Pancreas (tissue), 10 donors: ENCODE measurements at regions not wholly inside any gene's neighbourhood (a gene's known extent, or its start where the extent isn't known, plus 50 kb on each side); places are given as distances from the start of the nearest gene placed in this dataset.
"Not testable (repeated sequence)": the region's sequence is repeated elsewhere in the genome, so short reads cannot be mapped to it uniquely, and the experiment has no call there.

Source experiments
- ATAC-seq, 4 donors: fragments of 200-7000 bp; cut with Tn5 transposase; one replicate each; pipeline versions ENCODE4 v1.8.0 to v1.9.1; 2020; ENCODE audit warnings: mild to moderate bottlenecking in 4 of 4, moderate library complexity in 4 of 4
- DNase-seq, 6 donors: peaks; one replicate each; pipeline ENCODE4 v3.0.0-alpha.2; 2020
- FAIRE-seq: peaks from 2 replicates; lab custom pipeline; 2012; peaks lifted over from hg19 to GRCh38; lab: Jason Lieb, UNC
- H3K27ac ChIP-seq, 4 donors: fragments of 200-600 bp; sonication (generic); 1 replicate in 3 of 4; 2 replicates in 1 of 4; pipeline versions ENCODE4 v1.5.0 to v1.8.0; 2020
- H3K27me3 ChIP-seq, 4 donors: fragments of 200-600 bp; one replicate each; pipeline ENCODE4 v1.8.0; 2021
- H3K36me3 ChIP-seq, 3 donors: fragments of 200-600 bp; sonication (generic) in 1 of 3; one replicate each; pipeline versions ENCODE4 v1.5.0 to v1.8.0; 2020 to 2021
- H3K4me1 ChIP-seq, 3 donors: fragments of 200-600 bp; one replicate each; pipeline ENCODE4 v1.8.0; 2021
- H3K4me3 ChIP-seq, 4 donors: fragments of 200-600 bp; sonication (generic) in 2 of 4; one replicate each; pipeline versions ENCODE4 v1.5.0 to v1.8.0; 2020 to 2021
- H3K9me3 ChIP-seq, 4 donors: fragments of 200-600 bp; one replicate each; pipeline ENCODE4 v1.8.0; 2021
- CTCF ChIP-seq, 4 donors: fragments of 200-600 bp; sonication (generic) in 3 of 4; IDR thresholded peaks; one replicate each; pipeline versions ENCODE4 v1.5.0 to v1.8.0; 2021; ENCODE audit warnings: antibody characterized with exemption in 4 of 4
- WGBS, 2 donors: extraction: QIAGEN DNeasy Blood & Tissue Kit; methylation state at CpG; one replicate each; pipeline ENCODE4 v1.1.7; 2013; 5-methylcytosine and 5-hydroxymethylcytosine counted together
- intact Hi-C, 3 donors: fragments of 100-400 bp; cut with DNase I; formaldehyde crosslinking; loops; one replicate each; pipeline versions ENCODE4 v1.11.1 to v1.14.2; 2022
- donor health status: healthy with polysubstance abuse.
- donor health status: DM: no; HTN: no; CAD: no; lungs with moderate emphysema.
- donor health status: DM: no; HTN: no; CAD: no.
- donor health status: control.
- donor health status: control.
- donor health status: Bipolar disorder and iron deficiency.
- donor health status: DM: yes; HTN: yes; CAD: no.
- donor health status: DM: no; HTN: no; CAD: no.
- donor health status: DM: no; HTN: no; CAD: no.
- donor health status: DM: yes; HTN: yes; CAD: no.

GRCh38 chr12:23376238-23376637, 573.2 kb downstream of the SOX5 start:
- FAIRE-seq (no peak), ATAC-seq (no peak), DNase-seq (no peak)
- Histone ChIP-seq H3K27ac (no peak overlapping the region), H3K9me3 (no peaks in the 10 kb centered on the region), H3K4me3 (no peak overlapping the region), H3K27me3 (no peaks in the 10 kb centered on the region), H3K36me3 (no peaks in the 10 kb centered on the region), H3K4me1 (no peaks in the 10 kb centered on the region)
- whole genome bisulfite sequencing, 2 donors = 40 to 53% methylated on average over 3 of the region's 3 CpGs
- TF ChIP-seq CTCF (IDR thresholded peaks at IDR 0.05) = no peak
- intact Hi-C loops = no loop called here

- TF ChIP-seq CTCF (IDR thresholded peaks at IDR 0.05) = no peak
- Histone ChIP-seq H3K27ac (no peak overlapping the region), H3K36me3 (no peaks in the 10 kb centered on the region), H3K4me1 (no peaks in the 10 kb centered on the region), H3K9me3 (no peaks in the 10 kb centered on the region), H3K27me3 (no peaks in the 10 kb centered on the region), H3K4me3 (no peak overlapping the region)
- no peak for ATAC-seq
- 54 to 62% methylated on average over 4 of the region's 4 CpGs for WGBS, 2 donors
- intact Hi-C loops = no loop called here
- no peak for DNase-seq
- no peak for FAIRE-seq
Observed at GRCh38 chr12:23380419-23381100, 568.9 kb downstream of the SOX5 start.

GRCh38 chr12:23388898-23389297, 560.6 kb downstream of the SOX5 start:
- H3K9me3 ChIP-seq, DNase-seq, intact Hi-C loops, H3K4me3 ChIP-seq, H3K27me3 ChIP-seq, ATAC-seq, H3K4me1 ChIP-seq, FAIRE-seq, H3K36me3 ChIP-seq, H3K27ac ChIP-seq: not testable (repeated sequence)
- 71 to 85% methylated on average over 9 of the region's 9 CpGs for WGBS, 2 donors

- H3K27me3 ChIP-seq, H3K4me3 ChIP-seq, DNase-seq, H3K4me1 ChIP-seq, ATAC-seq, H3K36me3 ChIP-seq, intact Hi-C loops, FAIRE-seq, H3K9me3 ChIP-seq, H3K27ac ChIP-seq: not testable (repeated sequence)
- WGBS, 2 donors = 73 to 87% methylated on average over 4 of the region's 4 CpGs
Observed at GRCh38 chr12:23389315-23389714, 560.2 kb downstream of the SOX5 start.

GRCh38 chr12:23399402-23399933, 550.0 kb downstream of the SOX5 start:
- TF ChIP-seq CTCF (IDR thresholded peaks at IDR 0.05) = no peak
- ATAC-seq (no peak), DNase-seq (no peak), FAIRE-seq (no peak)
- H3K36me3 ChIP-seq = no peaks in the 10 kb centered on the region
- H3K9me3 ChIP-seq = no peaks in the 10 kb centered on the region
- H3K27me3 ChIP-seq = no peaks in the 10 kb centered on the region
- no peaks in the 10 kb centered on the region for H3K4me1 ChIP-seq
- H3K27ac ChIP-seq = no peak overlapping the region
- intact Hi-C loops = no loop called here
- H3K4me3 ChIP-seq = no peak overlapping the region
- WGBS, 2 donors = 11 to 16% methylated on average over 2 of the region's 2 CpGs

- FAIRE-seq = no peak
- WGBS, 2 donors = 41 to 49% methylated on average over 3 of the region's 3 CpGs
- no peak for ATAC-seq
Observed at GRCh38 chr12:23415180-23415579, 534.3 kb downstream of the SOX5 start.

More at GRCh38 chr12:23415180-23415579, 534.3 kb downstream of the SOX5 start:
- no peak overlapping the region for H3K27ac ChIP-seq
- H3K36me3 ChIP-seq = no peaks in the 10 kb centered on the region
- no peaks in the 10 kb centered on the region for H3K9me3 ChIP-seq
- no peak overlapping the region for H3K4me3 ChIP-seq
- DNase-seq = no peak
- TF ChIP-seq CTCF (IDR thresholded peaks at IDR 0.05) = no peak
- intact Hi-C loops = no loop called here
- no peaks in the 10 kb centered on the region for H3K27me3 ChIP-seq
- no peaks in the 10 kb centered on the region for H3K4me1 ChIP-seq
